Keratinocyte (primary cell): ENCODE measurements at regions not wholly inside any gene's neighbourhood (a gene's known extent, or its start where the extent isn't known, plus 50 kb on each side); places are given as distances from the start of the nearest gene placed in this dataset.

ENCODE experiments used
- DNase-seq: peaks from one replicate; pipeline ENCODE4 v3.0.0-alpha.2; 2011; ENCODE audit warnings: low read depth, missing footprints, low spot score
- FAIRE-seq: peaks from 2 replicates; lab custom pipeline; 2011; peaks lifted over from hg19 to GRCh38; lab: Jason Lieb, UNC
- H2AFZ ChIP-seq: 2 replicates; pipeline ENCODE4 v1.6.0; 2012; ENCODE audit warnings: low read length, control low read depth, inconsistent platforms; ENCODE audit not compliant: control insufficient read depth
- H3K27ac ChIP-seq: 2 replicates; pipeline ENCODE4 v1.5.1; 2011; ENCODE audit warnings: low read length; ENCODE audit not compliant: control insufficient read depth, insufficient read depth
- H3K27me3 ChIP-seq: 3 replicates; pipeline ENCODE4 v1.6.0; 2011; ENCODE audit warnings: low read length; ENCODE audit not compliant: control insufficient read depth, insufficient read depth; ENCODE audit errors: extremely low read depth
- H3K36me3 ChIP-seq, 2 experiments: 2 replicates in 1 of 2; 3 replicates in 1 of 2; pipeline ENCODE4 v1.5.1; 2011; ENCODE audit warnings: low read length in 2 of 2, mild to moderate bottlenecking in 1 of 2; ENCODE audit not compliant: control insufficient read depth in 2 of 2, insufficient read depth in 2 of 2; ENCODE audit errors: extremely low read depth in 1 of 2
- H3K4me1 ChIP-seq: 3 replicates; pipeline ENCODE4 v1.5.1; 2011; ENCODE audit warnings: low read length; ENCODE audit not compliant: control insufficient read depth, insufficient read depth; ENCODE audit errors: extremely low read depth
- H3K4me2 ChIP-seq: 3 replicates; pipeline ENCODE4 v1.6.0; 2011; ENCODE audit warnings: low read depth, low read length; ENCODE audit not compliant: control insufficient read depth, insufficient read depth; ENCODE audit errors: extremely low read depth
- H3K4me3 ChIP-seq, 3 experiments: fragments of 200-600 bp in 1 of 3; sonication (generic) in 1 of 3; 2 replicates in 2 of 3; 3 replicates in 1 of 3; pipeline ENCODE4 v1.5.1; 2011 to 2016; ENCODE audit warnings: low read length in 3 of 3, mild to moderate bottlenecking in 3 of 3, control low read depth in 2 of 3, inconsistent platforms in 1 of 3, low read depth in 1 of 3, mixed read lengths in 1 of 3, mixed run types in 1 of 3, moderate library complexity in 1 of 3; ENCODE audit not compliant: control insufficient read depth in 2 of 3, insufficient read depth in 2 of 3; ENCODE audit errors: extremely low read depth in 1 of 3
- H3K79me2 ChIP-seq: 2 replicates; pipeline ENCODE4 v1.6.0; 2012; ENCODE audit warnings: low read length; ENCODE audit not compliant: control insufficient read depth, insufficient read depth
- H3K9ac ChIP-seq: 3 replicates; pipeline ENCODE4 v1.6.0; 2011; ENCODE audit warnings: low read length; ENCODE audit not compliant: control insufficient read depth, insufficient read depth; ENCODE audit errors: extremely low read depth
- H3K9me1 ChIP-seq: 3 replicates; pipeline ENCODE4 v1.6.0; 2011; ENCODE audit warnings: low read length; ENCODE audit not compliant: control insufficient read depth, insufficient read depth; ENCODE audit errors: extremely low read depth
- H3K9me3 ChIP-seq: 2 replicates; pipeline ENCODE4 v1.5.1; 2012; ENCODE audit warnings: low read depth, low read length; ENCODE audit not compliant: control insufficient read depth
- H4K20me1 ChIP-seq: 3 replicates; pipeline ENCODE4 v1.6.0; 2011; ENCODE audit warnings: low read length; ENCODE audit not compliant: control insufficient read depth, insufficient read depth; ENCODE audit errors: extremely low read depth
- EZH2 ChIP-seq: IDR thresholded peaks from one replicate; pipeline ENCODE4 v1.6.1; 2012; ENCODE audit warnings: inconsistent platforms, mild to moderate bottlenecking, low read length, moderate library complexity
- dilution Hi-C: fragments of 300-500 bp; cut with MboI; formaldehyde crosslinking; loops from one replicate; pipeline ENCODE4 v1.7.0; 2020; ENCODE audit warnings: low sequenced_read_pairs; ENCODE audit not compliant: extremely low pct_ligation_motif_present
- TF ChIP-seq, protein P1 (sequence below), 3 experiments: IDR thresholded peaks in 1 of 3; conservative IDR thresholded peaks in 1 of 3; optimal IDR thresholded peaks in 1 of 3; 2 replicates in 2 of 3; 3 replicates in 1 of 3; pipeline versions ENCODE3 to v1.5.1; 2011; ENCODE audit warnings: low read length in 3 of 3, mild to moderate bottlenecking in 3 of 3, moderate library complexity in 2 of 3, control low read depth in 1 of 3, inconsistent platforms in 1 of 3; ENCODE audit not compliant: insufficient read depth in 2 of 3; ENCODE audit errors: extremely low read depth in 1 of 3

- H3K9me3 ChIP-seq, result no peaks in the 10 kb centered on the region
- TF ChIP-seq EZH2, result no peak
- TF ChIP-seq, protein P1, sequence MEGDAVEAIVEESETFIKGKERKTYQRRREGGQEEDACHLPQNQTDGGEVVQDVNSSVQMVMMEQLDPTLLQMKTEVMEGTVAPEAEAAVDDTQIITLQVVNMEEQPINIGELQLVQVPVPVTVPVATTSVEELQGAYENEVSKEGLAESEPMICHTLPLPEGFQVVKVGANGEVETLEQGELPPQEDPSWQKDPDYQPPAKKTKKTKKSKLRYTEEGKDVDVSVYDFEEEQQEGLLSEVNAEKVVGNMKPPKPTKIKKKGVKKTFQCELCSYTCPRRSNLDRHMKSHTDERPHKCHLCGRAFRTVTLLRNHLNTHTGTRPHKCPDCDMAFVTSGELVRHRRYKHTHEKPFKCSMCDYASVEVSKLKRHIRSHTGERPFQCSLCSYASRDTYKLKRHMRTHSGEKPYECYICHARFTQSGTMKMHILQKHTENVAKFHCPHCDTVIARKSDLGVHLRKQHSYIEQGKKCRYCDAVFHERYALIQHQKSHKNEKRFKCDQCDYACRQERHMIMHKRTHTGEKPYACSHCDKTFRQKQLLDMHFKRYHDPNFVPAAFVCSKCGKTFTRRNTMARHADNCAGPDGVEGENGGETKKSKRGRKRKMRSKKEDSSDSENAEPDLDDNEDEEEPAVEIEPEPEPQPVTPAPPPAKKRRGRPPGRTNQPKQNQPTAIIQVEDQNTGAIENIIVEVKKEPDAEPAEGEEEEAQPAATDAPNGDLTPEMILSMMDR (optimal IDR thresholded peaks at IDR 0.05 in 1 of 3, IDR thresholded peaks at IDR 0.05 in 1 of 3, conservative IDR thresholded peaks at IDR 0.05 in 1 of 3; ENCODE audit: extremely low read depth in 1 of 3, insufficient read depth in 2 of 3, low read length in 3 of 3), result no peak
- dilution Hi-C loops, result no loop called here
- no peak overlapping the region for H3K9ac ChIP-seq
- no peak overlapping the region for H2AFZ ChIP-seq
- no peak for DNase-seq
- H3K4me3 ChIP-seq, result no peak overlapping the region
- no peak for FAIRE-seq
- H3K9me1 ChIP-seq, result no peaks in the 10 kb centered on the region
- H3K36me3 ChIP-seq, result no peaks in the 10 kb centered on the region
- H3K4me1 ChIP-seq, result no peaks in the 10 kb centered on the region
- H4K20me1 ChIP-seq, result no peaks in the 10 kb centered on the region
- H3K27me3 ChIP-seq, result no peaks in the 10 kb centered on the region
- H3K27ac ChIP-seq, result no peak overlapping the region
- no peak overlapping the region for H3K4me2 ChIP-seq
- H3K79me2 ChIP-seq, result no peaks in the 10 kb centered on the region
Measured at GRCh38 chr3:80239301-80239700, 471.5 kb upstream of the ROBO1 start.

DNA sequence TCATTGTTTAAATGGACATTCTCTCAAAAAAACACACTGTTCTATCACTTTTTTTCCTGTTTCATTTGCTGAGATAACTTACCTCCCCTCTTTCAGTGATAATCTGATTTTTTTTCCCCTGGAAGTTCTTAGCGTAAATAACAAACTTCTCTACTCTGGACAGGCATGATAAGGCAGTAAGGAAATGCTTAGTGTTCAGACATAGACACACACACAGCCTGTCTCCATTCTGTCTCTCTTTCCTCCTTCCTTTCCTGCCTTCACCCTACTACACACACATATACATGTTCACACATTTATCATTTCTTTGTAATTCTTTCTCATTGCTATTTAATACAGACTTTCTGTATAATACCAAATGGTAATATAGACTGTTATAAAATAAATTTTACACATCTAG, 470.8 kb upstream of the ROBO1 start:
- H4K20me1 ChIP-seq, result no peaks in the 10 kb centered on the region
- no peaks in the 10 kb centered on the region for H3K9me3 ChIP-seq
- H3K36me3 ChIP-seq, result no peaks in the 10 kb centered on the region
- no peak overlapping the region for H3K4me2 ChIP-seq
- H3K4me1 ChIP-seq, result peaks cover under 1% of the 10 kb centered on the region
- H3K27ac ChIP-seq, result no peak overlapping the region
- TF ChIP-seq, protein P1 (optimal IDR thresholded peaks at IDR 0.05 in 1 of 3, IDR thresholded peaks at IDR 0.05 in 1 of 3, conservative IDR thresholded peaks at IDR 0.05 in 1 of 3; ENCODE audit: extremely low read depth in 1 of 3, insufficient read depth in 2 of 3, low read length in 3 of 3), result no peak
- TF ChIP-seq EZH2, result no peak
- no peak overlapping the region for H3K9ac ChIP-seq
- FAIRE-seq (no peak), DNase-seq (no peak)
- H3K9me1 ChIP-seq, result no peaks in the 10 kb centered on the region
- no peak overlapping the region for H2AFZ ChIP-seq
- dilution Hi-C loops, result no loop called here
- no peaks in the 10 kb centered on the region for H3K27me3 ChIP-seq
- no peaks in the 10 kb centered on the region for H3K79me2 ChIP-seq
- no peak overlapping the region for H3K4me3 ChIP-seq
